ENCODE measurements at regions not wholly inside any gene's neighbourhood (a gene's known extent, or its start where the extent isn't known, plus 50 kb on each side); places are given as distances from the start of the nearest gene placed in this dataset.

DNA sequence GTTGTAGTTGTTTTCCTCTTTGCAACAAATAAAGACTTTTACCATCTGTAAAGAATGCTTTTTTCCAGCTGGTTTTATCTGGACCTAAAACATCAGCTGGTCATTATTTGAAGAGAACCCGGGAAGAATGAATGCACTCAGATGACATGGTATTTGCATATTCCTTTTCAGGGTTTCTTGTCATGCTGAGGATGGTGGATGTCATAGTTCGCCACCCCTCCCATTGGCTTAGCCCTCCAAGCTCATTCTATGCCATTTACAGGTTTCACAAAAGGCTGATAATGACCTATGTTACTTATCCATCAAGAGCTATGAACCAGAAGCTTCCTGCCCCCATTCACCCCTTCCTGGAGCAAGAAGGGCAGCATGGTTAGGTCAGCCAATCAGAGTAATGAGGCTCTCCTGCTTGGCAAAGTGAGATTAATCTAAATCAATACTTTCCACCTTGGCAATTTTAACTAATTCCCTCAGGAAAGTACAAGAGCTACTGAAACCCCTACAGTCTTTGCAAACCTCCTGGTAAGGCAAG lies 440.5 kb upstream of the TLE4 start:
- no peaks in the 10 kb centered on the region for H3K4me1 ChIP-seq
- intact Hi-C loops (cut with DNase I): no loop called here
- no peak overlapping the region for H3K4me3 ChIP-seq
- ATAC-seq: no peak
- FAIRE-seq: no peak
- H3K27ac ChIP-seq: no peak overlapping the region
- DNase-seq: no peak
- H3K9me3 ChIP-seq: no peaks in the 10 kb centered on the region
- H3K36me3 ChIP-seq: no peaks in the 10 kb centered on the region
- 64% methylated on average over 2 of the region's 2 CpGs for WGBS, 2 donors
- TF ChIP-seq, protein P1, sequence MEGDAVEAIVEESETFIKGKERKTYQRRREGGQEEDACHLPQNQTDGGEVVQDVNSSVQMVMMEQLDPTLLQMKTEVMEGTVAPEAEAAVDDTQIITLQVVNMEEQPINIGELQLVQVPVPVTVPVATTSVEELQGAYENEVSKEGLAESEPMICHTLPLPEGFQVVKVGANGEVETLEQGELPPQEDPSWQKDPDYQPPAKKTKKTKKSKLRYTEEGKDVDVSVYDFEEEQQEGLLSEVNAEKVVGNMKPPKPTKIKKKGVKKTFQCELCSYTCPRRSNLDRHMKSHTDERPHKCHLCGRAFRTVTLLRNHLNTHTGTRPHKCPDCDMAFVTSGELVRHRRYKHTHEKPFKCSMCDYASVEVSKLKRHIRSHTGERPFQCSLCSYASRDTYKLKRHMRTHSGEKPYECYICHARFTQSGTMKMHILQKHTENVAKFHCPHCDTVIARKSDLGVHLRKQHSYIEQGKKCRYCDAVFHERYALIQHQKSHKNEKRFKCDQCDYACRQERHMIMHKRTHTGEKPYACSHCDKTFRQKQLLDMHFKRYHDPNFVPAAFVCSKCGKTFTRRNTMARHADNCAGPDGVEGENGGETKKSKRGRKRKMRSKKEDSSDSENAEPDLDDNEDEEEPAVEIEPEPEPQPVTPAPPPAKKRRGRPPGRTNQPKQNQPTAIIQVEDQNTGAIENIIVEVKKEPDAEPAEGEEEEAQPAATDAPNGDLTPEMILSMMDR (IDR thresholded peaks at IDR 0.05): no peak
- H3K27me3 ChIP-seq: no peaks in the 10 kb centered on the region

DNA sequence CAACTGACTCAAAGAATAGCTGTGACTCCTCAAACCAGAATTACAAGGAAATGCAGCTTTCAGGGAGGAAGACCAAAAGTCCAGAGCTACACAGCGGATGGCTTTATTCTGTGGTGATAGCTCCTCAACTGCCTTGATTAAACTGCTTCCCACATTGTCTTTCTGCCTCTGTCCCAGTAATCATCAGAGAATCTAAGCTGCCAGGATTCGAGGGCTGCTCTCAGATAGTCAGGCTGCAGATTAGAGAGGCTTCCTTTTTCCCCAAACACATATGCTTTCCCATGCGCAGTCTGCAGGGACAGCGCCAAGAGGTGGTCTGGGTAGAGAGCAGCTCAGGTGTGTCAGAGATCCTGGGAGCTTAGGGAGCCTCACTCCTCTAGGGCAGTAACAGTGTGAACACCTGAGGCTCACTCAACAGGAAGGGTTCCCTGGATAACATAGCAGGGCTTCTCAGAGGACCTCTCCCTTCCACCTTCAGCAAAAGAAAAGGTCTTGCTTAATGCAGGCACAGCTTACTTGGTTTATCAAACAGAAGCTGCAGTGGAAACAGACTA lies 439.9 kb upstream of the TLE4 start:
- Histone ChIP-seq H3K27ac (no peak overlapping the region), H3K4me3 (no peak overlapping the region), H3K36me3 (no peaks in the 10 kb centered on the region), H3K27me3 (no peaks in the 10 kb centered on the region), H3K9me3 (no peaks in the 10 kb centered on the region), H3K4me1 (no peaks in the 10 kb centered on the region)
- no peak for DNase-seq
- TF ChIP-seq, protein P1 (IDR thresholded peaks at IDR 0.05): no peak
- no peak for ATAC-seq
- FAIRE-seq: no peak
- intact Hi-C loops (cut with DNase I): no loop called here
- 72 to 76% methylated on average over 4 of the region's 4 CpGs for WGBS, 2 donors

DNA sequence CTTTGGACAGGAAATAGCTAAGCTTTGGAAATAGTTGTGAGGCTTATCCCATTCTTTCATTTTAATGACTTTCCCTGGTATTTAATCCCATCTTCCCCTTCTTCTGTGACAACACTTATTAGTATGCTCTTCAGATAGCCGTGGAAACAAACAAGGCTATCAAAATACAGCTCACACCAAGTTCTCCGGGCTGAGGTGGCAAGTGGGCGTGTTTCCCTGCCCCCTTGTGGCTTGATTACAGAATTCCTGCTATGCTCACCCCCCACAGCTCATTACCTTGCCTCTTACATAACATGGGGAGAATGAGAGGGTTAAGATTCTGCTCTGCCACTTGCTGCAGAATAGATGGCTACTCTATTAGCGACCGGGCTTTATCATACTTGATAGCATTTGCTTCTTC lies 437.1 kb upstream of the TLE4 start:
- no peak overlapping the region for H3K27ac ChIP-seq
- no peaks in the 10 kb centered on the region for H3K27me3 ChIP-seq
- no peaks in the 10 kb centered on the region for H3K36me3 ChIP-seq
- DNase-seq (no peak), FAIRE-seq (no peak), ATAC-seq (no peak)
- whole genome bisulfite sequencing, 2 donors: 44 to 48% methylated on average over 5 of the region's 5 CpGs
- H3K4me1 ChIP-seq: no peaks in the 10 kb centered on the region
- intact Hi-C loops (cut with DNase I): no loop called here
- TF ChIP-seq, protein P1 (IDR thresholded peaks at IDR 0.05): no peak
- H3K4me3 ChIP-seq: no peak overlapping the region
- no peaks in the 10 kb centered on the region for H3K9me3 ChIP-seq

DNA sequence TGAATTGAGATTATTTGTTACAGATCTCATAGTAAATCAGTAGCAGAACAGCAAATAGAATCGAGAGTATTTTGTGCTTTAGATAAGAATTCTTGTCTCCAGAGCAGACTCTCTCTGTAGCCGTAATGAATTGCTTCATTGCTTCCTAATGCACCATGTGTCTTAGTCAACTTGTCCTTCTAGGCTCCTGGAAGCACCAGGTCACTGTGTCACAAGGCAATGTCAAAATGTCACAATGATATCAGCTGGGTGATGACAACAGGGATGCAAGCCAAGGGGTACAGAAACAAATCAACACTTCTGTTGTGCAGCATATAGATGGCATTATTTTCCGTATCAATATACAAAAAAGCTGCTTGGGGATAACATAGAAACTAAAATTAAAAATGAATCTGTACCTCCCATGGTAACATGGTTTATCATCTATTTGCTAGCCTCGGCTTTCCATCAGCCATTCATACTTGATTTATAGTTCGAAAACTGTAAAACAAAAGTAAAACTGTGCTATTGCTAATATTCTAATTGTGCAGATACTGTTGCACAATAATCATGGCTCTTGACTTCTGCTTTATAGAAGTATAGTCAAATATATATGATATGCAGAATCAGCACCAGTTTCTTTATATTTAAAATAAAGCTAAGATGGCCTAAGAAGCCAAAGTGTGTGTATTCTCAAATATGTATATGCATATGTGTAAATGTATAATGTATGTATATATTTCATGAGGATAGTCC lies 435.9 kb upstream of the TLE4 start:
- no peak for ATAC-seq

More for the DNA sequence above, 435.9 kb upstream of the TLE4 start:
- no peaks in the 10 kb centered on the region for H3K4me1 ChIP-seq
- no peaks in the 10 kb centered on the region for H3K27me3 ChIP-seq
- 70 to 74% methylated on average over 5 of the region's 5 CpGs for WGBS, 2 donors
- TF ChIP-seq, protein P1 (IDR thresholded peaks at IDR 0.05): no peak
- DNase-seq (no peak), FAIRE-seq (no peak)
- intact Hi-C loops (cut with DNase I): no loop called here
- H3K4me3 ChIP-seq: no peak overlapping the region
- no peaks in the 10 kb centered on the region for H3K36me3 ChIP-seq
- no peak overlapping the region for H3K27ac ChIP-seq
- H3K9me3 ChIP-seq: no peaks in the 10 kb centered on the region

Data from pancreas (tissue), 10 donors.